Prostate gland (tissue), 2 donors: ENCODE measurements at regions not wholly inside any gene's neighbourhood (a gene's known extent, or its start where the extent isn't known, plus 50 kb on each side); places are given as distances from the start of the nearest gene placed in this dataset.

Source experiments
- DNase-seq: peaks from one replicate; pipeline ENCODE4 v3.0.0-alpha.2; 2019; ENCODE audit warnings: low spot score
- H3K27ac ChIP-seq, 2 donors: fragments of 200-600 bp; sonication (generic); 2 replicates each; pipeline ENCODE4 v1.5.1; 2017 to 2019
- H3K27me3 ChIP-seq: fragments of 200-600 bp; sonication (generic); replicated peaks from 2 replicates; pipeline ENCODE4 v1.5.1; 2019; ENCODE audit not compliant: insufficient read depth
- H3K36me3 ChIP-seq, 2 donors: fragments of 200-600 bp; sonication (generic); 1 replicate in 1 of 2; 2 replicates in 1 of 2; pipeline versions ENCODE4 v1.5.1 to v1.8.1; 2017 to 2019
- H3K4me1 ChIP-seq: fragments of 200-600 bp; sonication (generic); replicated peaks from 2 replicates; pipeline ENCODE4 v1.5.1; 2019
- H3K4me3 ChIP-seq, 2 donors: fragments of 200-600 bp; sonication (generic); 2 replicates each; pipeline ENCODE4 v1.5.1; 2017 to 2019
- H3K9me3 ChIP-seq: fragments of 200-600 bp; sonication (generic); 2 replicates; pipeline ENCODE4 v1.5.1; 2017
- POLR2A ChIP-seq: fragments of 450-650 bp; IDR thresholded peaks from one replicate; pipeline ENCODE4 v1.6.1; 2016; ENCODE audit warnings: antibody characterized with exemption, mild to moderate bottlenecking
- POLR2AphosphoS5 ChIP-seq: sonication (generic); formaldehyde crosslinking; IDR thresholded peaks from one replicate; pipeline ENCODE4 v1.6.1; 2017; ENCODE audit warnings: antibody characterized with exemption
- WGBS: methylation state at CpG from one replicate; pipeline ENCODE4 v1.1.5; 2018; 5-methylcytosine and 5-hydroxymethylcytosine counted together
- intact Hi-C: fragments of 100-400 bp; cut with DNase I; formaldehyde crosslinking; loops from one replicate; pipeline ENCODE4 v1.14.2; 2022
- TF ChIP-seq, protein P1 (sequence below), 4 experiments: fragments of 200-600 bp in 2 of 4; fragments of 450-650 bp in 2 of 4; sonication (generic) in 2 of 4; IDR thresholded peaks; 1 replicate in 3 of 4; 2 replicates in 1 of 4; pipeline ENCODE4 v1.5.1; 2016 to 2019; ENCODE audit warnings: antibody characterized with exemption in 4 of 4, mild to moderate bottlenecking in 2 of 4, moderate library complexity in 2 of 4

DNA sequence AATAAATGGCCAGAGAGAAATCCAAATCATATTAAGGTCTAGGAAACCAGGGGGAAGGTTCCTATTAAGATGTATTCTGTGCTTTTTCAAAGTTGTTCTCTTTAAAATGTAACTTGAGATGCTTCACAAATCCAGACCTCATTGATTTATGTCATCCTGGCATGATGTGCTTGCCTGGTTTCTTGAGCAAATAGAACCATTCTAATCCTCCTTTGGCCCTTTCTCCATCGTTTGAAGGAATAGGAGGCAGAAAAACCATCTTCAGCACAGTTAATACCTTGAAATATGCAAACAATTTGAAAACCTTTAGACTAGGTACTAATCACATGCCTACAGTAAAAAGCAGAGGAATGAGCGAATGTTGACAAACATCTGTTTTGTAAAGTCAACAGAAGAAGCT, 202.2 kb upstream of the CXorf66 start:
- TF ChIP-seq POLR2A = no peak
- no peak for TF ChIP-seq POLR2AphosphoS5
- TF ChIP-seq, protein P1, sequence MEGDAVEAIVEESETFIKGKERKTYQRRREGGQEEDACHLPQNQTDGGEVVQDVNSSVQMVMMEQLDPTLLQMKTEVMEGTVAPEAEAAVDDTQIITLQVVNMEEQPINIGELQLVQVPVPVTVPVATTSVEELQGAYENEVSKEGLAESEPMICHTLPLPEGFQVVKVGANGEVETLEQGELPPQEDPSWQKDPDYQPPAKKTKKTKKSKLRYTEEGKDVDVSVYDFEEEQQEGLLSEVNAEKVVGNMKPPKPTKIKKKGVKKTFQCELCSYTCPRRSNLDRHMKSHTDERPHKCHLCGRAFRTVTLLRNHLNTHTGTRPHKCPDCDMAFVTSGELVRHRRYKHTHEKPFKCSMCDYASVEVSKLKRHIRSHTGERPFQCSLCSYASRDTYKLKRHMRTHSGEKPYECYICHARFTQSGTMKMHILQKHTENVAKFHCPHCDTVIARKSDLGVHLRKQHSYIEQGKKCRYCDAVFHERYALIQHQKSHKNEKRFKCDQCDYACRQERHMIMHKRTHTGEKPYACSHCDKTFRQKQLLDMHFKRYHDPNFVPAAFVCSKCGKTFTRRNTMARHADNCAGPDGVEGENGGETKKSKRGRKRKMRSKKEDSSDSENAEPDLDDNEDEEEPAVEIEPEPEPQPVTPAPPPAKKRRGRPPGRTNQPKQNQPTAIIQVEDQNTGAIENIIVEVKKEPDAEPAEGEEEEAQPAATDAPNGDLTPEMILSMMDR (IDR thresholded peaks at IDR 0.05) = no peak
- H3K9me3 ChIP-seq = no peaks in the 10 kb centered on the region
- no peaks in the 10 kb centered on the region for H3K4me1 ChIP-seq
- no peak for DNase-seq
- WGBS = 39% methylated on average over 2 of the region's 2 CpGs
- H3K4me3 ChIP-seq = no peak overlapping the region
- no peaks in the 10 kb centered on the region for H3K27me3 ChIP-seq
- intact Hi-C loops = no loop called here
- H3K27ac ChIP-seq = no peak overlapping the region
- no peaks in the 10 kb centered on the region for H3K36me3 ChIP-seq

DNA sequence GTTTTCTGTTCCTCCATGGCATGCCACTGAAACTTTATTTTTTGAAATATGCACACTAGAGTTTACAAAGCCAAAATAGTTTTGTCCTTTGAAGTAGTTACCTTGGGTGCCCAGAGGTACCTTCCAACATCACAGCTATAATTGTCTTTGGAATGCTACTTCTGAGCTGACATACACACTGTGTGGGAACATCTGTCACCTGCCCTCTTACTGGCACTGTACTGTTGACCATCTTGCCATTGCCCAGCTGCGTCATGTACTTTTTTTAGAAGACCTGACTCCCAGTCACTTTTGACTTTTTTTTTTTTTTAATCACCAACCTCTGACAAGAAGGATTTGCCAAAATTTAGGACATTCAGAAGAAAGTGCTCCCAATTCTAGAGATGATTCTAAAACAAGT, 200.5 kb upstream of the CXorf66 start:
- no peak for DNase-seq
- H3K4me3 ChIP-seq = no peak overlapping the region
- H3K4me1 ChIP-seq = no peaks in the 10 kb centered on the region
- intact Hi-C loops = no loop called here
- WGBS = 78% methylated on average over 1 of the region's 1 CpG
- no peaks in the 10 kb centered on the region for H3K27me3 ChIP-seq
- no peaks in the 10 kb centered on the region for H3K9me3 ChIP-seq
- no peak overlapping the region for H3K27ac ChIP-seq
- TF ChIP-seq POLR2A = no peak
- TF ChIP-seq POLR2AphosphoS5 = no peak
- TF ChIP-seq, protein P1 (IDR thresholded peaks at IDR 0.05) = no peak
- H3K36me3 ChIP-seq = no peaks in the 10 kb centered on the region

DNA sequence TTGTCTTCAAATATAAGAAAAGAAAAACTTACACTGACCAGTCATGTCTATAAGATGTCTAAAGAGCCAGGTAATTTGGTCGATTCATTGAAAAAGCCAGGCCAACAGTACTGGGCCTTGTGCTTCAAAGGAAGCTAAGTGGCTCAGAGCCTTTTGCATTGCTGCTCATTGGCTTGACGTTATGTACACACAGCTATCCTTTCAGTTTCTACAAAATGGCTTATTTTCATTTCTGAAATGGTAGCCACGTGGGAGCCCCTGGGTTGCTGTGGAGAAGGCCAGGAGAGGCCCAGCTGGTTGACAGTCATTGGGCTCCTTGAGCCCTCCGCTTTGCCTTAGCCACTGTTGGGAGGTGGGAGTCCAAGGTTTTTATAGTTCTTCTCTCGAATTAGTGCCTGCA, 199.1 kb upstream of the CXorf66 start:
- no peak for DNase-seq
- 65% methylated on average over 5 of the region's 5 CpGs for WGBS
- Histone ChIP-seq H3K36me3 (no peaks in the 10 kb centered on the region), H3K9me3 (no peaks in the 10 kb centered on the region), H3K4me1 (no peaks in the 10 kb centered on the region), H3K27me3 (no peaks in the 10 kb centered on the region), H3K4me3 (no peak overlapping the region), H3K27ac (no peak overlapping the region)
- TF ChIP-seq POLR2A (no peak), POLR2AphosphoS5 (no peak)
- TF ChIP-seq, protein P1 (IDR thresholded peaks at IDR 0.05) = no peak
- intact Hi-C loops = no loop called here

DNA sequence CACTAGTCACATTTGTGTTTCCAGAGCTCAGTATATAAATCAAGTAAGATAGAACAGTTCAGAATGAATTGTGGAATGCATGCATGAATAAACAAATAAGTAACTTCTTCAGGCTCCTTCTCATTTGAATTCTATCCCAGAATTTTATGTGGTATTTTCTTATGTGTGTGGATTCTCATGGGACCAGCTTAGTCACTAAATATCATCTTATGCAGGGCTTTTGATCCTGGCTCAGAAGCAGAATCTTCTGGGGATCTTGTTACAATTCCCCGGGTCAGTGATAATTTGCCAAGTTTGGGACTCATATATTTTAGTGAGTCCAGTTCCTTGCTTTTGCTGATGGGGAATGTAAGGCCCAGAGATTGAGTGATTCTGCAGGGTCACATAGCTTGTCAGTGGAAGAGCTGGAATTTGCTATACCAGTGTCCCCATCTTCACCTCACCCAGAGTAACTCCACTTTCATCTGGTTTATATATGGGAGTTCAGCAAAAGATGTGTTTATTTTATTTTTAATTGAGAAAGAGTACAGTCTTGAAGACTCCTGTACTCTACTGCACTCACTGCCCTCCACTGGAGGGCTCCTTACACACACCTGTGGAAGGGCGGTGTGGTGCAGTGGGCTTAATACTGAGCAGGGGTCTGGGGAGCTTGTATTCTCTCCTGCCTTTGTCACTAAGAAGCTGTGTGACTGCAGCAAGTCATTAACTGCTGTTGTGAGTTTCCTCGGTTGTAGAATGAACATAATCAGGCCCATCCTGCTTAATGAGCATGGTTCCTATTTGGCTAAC, 198.2 kb upstream of the CXorf66 start:
- Histone ChIP-seq H3K9me3 (no peaks in the 10 kb centered on the region), H3K27me3 (no peaks in the 10 kb centered on the region), H3K4me3 (no peak overlapping the region), H3K4me1 (no peaks in the 10 kb centered on the region), H3K36me3 (no peaks in the 10 kb centered on the region), H3K27ac (no peak overlapping the region)
- DNase-seq = no peak
- intact Hi-C loops = no loop called here
- TF ChIP-seq POLR2A = no peak
- TF ChIP-seq, protein P1 (IDR thresholded peaks at IDR 0.05) = no peak
- TF ChIP-seq POLR2AphosphoS5 = no peak
- 68% methylated on average over 3 of the region's 3 CpGs for WGBS

DNA sequence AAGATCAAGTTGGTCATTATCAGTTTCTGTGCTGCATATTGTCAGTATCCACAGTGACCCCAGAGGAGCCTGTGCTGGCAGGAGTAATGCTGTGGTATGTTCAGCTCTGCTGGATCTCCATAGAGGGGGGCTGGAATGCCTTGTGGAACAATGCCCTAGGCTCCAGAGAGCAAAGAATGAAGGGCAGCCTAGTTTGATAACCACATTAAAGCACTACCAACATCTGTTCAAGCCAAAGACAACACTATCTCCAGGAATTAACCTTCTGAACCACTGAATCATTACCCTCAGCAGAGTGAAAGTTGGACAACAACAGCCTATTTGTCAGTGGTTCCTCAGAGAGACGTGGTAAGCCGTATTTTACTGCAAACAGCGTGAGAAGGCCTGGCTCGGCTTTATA, 192.3 kb upstream of the CXorf66 start:
- H3K9me3 ChIP-seq = no peaks in the 10 kb centered on the region
- DNase-seq = no peak
- TF ChIP-seq, protein P1 (IDR thresholded peaks at IDR 0.05) = no peak
- TF ChIP-seq POLR2AphosphoS5 (no peak), POLR2A (no peak)
- H3K27me3 ChIP-seq = no peaks in the 10 kb centered on the region
- H3K4me3 ChIP-seq = no peak overlapping the region
- no peaks in the 10 kb centered on the region for H3K4me1 ChIP-seq
- no peaks in the 10 kb centered on the region for H3K36me3 ChIP-seq
- no peak overlapping the region for H3K27ac ChIP-seq
- WGBS = 16% methylated on average over 4 of the region's 4 CpGs
- intact Hi-C loops = no loop called here
